ENCODE measurements at regions not wholly inside any gene's neighbourhood (a gene's known extent, or its start where the extent isn't known, plus 50 kb on each side); places are given as distances from the start of the nearest gene placed in this dataset.
"Not testable (repeated sequence)": the region's sequence is repeated elsewhere in the genome, so short reads cannot be mapped to it uniquely, and the experiment has no call there.

DNA sequence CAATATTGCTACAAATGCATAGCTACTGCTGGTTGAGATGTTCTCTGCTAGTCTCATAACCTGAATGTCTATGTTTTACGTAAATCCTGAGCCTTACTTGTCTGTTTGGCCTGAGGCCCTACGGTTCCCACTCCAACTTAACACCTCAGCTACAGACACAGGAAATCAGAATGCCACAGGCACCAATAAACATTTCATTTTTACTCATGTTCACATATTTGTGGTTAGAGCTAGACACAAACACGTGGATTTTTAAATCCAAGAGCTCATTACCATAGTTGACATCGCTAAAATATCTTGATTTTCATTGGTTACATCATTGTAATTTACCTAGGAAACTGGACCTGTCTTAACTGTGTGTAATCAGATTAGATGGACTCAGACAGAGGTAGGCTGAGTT is 263.8 kb upstream of the CDH19 start:
- DNase-seq (ENCODE audit: low read depth), result peak; percentile 13

DNA sequence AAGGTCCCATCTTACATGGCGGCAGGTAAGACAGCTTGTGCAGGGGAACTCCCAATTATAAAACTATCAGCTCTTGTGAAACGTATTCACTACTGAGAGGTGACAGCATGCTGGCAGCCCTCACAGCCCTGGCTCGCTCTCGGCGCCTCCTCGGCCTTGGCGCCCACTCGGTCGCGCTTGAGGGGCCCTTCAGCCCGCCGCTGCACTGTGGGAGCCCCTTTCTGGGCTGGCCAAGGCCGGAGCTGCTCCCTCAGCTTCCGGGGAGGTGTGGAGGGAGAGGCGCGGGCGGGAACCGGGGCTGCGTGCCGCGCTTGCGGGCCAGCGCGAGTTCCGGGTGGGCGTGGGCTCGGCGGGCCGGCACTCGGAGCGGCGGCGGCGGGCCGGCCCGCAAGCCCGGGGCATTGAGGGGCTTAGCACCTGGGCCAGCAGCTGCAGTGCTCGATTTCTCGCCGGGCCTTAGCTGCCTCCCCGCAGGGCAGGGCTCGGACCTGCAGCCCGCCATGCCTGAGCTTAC is 262.6 kb upstream of the CDH19 start:
- not testable (repeated sequence) for DNase-seq (ENCODE audit: low read depth)

DNA sequence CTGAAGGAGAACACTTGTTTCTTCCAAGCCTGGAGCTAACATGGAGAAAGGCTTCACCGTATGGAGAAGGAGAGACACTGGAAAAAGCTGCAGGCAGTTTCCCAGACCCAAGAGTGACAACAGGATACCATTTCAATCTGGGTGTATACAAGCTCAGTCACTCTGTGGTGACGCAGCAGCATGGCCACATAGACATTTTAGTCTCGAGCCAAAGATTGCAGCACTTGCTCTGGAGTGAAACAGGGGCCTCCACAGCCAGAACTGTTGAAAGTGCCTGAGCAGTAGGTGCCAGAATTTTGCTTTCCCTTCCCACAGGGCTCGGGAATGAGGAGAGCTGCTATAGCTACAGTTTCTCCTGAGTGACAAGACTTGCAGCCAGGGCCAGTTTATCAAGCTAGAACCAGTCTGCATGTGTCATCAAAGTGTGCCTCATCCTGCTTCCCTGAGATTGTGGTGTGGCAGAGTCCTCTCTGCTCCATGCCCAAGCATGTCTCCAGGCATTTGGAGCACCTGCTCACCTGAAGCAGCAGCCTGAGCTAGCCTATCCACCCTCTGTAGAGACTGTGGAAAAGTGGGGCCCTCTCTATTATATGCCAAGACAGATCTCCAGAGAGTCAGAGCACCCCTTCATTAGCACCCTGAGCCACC is 234.6 kb upstream of the CDH19 start:
- no peak for DNase-seq (ENCODE audit: low read depth)

DNA sequence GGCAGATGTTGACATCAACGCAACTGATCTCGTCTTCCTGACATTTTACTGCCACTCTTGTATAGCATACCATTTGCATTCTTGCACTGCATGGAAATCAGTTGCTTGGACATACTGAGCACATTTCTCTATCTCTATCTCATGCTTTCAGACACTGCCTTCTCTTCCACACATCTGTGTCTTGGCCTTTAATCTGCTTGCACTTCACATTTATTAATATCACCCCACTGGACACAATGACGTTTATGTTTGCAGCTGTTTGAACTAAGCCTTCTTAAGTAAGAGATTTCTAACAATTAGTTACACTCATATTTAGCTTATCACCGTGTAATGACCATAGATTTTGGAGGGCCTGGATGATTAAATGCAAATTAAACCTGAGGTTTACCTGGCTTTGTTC is 229.8 kb upstream of the CDH19 start:
- no peak for DNase-seq (ENCODE audit: low read depth)

DNA sequence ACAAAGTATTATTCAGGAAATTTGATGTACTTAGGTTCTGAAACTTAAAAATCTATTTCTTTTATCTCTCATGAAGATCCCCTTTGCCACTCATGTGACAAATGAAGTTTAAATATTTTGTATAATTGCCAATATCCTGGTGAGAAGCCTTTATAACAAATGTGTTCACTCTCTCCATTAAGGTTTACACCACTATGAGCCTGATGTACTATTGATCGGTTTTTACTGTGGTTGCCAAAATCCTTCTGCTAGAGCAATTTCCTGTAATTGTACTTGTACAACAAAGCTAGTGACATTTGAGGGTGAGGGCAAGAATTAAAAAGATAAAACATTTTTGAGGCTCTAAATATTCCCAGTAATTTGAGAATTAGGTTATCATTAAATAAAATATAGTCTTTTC is 222.3 kb upstream of the CDH19 start:
- DNase-seq (ENCODE audit: low read depth), result no peak

DNA sequence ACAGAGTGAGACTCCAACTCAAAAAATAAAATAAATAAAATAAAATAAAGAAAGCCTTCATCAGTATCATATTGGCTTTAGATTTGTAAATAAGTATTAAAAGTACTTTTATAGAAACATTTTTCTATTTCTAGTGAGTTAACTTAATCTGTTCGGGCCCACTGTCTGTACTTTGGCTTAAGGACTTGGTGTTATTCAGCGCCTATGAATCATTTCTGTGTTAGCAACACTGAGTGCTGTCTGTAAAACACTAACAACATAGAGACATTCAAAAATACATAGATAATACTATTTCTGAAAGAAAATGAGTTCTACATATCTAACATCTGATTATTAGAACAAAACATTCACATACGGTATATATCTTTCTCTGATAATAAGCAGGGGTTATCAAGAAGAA is 221.5 kb upstream of the CDH19 start:
- DNase-seq (ENCODE audit: low read depth), result no peak

DNA sequence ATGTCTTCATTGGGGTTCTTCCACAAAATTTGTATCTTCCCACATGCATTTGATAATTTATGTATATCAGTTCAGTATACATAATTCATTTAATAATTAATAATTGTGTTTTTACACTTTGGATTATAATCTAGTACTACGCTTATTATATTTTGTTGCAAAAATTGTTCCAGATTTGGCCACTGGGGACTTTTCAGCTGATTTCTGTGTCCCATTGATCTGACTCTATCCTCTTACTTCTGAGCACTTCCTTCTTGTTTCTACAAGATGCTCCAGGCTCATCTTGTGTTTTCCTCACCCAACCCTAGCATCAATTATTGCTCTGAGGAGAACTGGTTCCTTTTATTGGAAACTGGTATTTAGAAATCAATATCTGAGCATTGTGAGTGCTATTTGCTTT is 215.3 kb upstream of the CDH19 start:
- DNase-seq (ENCODE audit: low read depth), result no peak

DNA sequence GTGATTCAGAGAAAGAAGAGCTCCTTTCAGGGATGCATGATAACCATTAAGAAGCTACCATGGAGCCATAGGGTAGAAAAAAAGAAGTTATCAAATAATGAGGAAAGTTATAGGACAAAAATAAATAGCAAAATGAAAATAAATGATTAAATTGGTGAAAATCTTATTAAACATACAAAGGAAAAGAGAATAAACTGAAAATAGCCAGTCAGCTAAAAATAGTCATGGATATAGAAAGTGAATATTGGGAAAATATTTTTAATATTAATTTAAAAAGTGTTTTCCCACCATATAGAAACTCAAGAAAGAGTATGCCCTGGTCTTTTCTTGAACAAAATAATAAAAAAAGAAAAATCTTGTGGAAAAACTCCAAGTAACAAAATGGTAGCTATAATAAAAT is 209.2 kb upstream of the CDH19 start:
- DNase-seq (ENCODE audit: low read depth), result no peak

DNA sequence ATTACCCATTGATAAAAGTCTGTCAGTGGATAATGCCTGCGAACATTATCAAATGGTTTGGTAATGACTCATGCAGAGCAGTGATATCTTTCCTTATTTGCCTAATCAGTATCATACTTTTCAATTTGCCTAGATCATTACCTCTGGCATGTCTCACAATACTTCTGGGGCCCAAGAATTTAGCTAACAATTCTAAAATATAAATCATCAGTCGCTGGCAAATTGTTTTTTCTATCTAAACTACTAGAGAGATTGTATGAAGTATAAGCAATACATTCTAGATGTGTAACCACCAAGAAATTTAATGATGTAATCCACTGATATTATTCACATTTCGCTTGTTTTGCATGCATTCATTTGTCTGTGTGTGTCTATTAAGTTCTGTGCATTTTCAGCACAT is 191.2 kb upstream of the CDH19 start:
- peak; percentile 8 for DNase-seq (ENCODE audit: low read depth)

DNA sequence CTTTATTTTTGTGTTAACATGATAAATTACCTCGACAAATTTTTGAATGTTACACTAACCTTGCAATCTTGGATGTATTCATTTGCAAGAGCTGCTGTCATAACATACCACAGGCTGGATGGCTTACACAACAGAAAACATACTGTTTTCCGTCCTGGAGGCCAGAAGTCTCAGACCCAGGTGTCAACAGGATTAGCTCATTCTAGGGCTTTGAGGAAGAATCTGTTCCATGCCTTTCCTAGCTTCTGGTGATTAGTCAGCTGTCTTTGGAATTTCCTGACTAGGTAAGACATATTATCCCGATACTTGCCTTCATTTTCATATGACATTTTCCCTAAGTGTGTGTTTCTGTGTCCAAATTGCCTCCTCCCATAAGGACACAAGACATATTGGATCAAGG is 188.6 kb upstream of the CDH19 start:
- DNase-seq (ENCODE audit: low read depth), result peak; percentile 33

DNA sequence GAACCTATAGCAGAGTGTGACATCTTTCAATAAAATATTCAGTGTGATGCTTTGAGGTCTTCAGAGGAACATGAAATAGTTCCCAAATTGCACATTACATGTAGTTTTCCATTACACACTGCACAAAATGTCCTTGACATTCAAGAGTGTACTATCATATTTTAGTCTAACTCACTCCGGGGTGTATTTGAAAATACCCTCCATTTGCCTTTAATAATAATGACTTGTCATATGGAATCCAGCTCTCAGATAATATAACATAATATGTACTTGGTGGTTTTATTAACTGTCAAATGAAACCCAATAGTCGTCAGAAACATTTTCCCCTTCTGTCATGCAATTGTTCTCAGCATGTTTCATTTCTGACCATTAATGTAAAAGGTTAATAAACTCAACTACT is 176.7 kb upstream of the CDH19 start:
- no peak for DNase-seq (ENCODE audit: low read depth)

DNA sequence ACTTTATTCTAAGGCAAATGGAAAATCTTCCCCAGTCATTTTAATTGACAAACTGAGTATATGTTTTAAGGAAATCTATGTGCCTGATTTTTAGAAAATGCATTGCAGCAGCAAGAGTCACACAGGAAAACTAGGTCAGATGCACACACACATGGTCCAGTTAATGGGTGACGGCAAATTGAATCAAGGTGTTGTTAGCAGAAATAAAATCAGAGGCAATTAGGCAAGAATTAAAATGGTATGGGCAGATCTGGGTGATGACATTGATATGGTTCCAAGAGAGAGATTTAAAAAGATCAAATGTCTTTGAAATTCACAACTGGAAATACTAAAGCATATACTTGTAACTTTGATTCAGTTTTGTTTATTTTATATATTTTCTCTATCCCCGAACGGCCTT is 174.2 kb upstream of the CDH19 start:
- DNase-seq (ENCODE audit: low read depth), result no peak

DNA sequence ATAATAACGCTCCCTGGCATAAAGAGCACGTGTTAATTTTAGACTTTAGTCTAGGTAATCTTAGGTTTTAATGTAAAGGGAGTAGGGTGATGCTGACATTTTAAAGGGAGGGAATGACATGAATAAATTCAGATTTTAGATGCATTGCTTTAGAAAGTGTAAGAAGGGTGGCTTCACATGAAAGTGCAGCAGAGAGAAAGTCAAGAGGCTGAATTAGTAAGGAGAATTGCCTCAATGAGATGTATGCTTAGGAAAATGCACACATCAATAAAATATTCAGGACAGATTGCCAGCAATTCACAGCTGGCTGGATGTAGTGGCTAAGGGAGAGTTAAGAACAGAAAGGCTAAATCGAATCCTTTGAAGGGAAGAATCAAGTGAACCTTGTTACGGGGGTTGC is 165.5 kb upstream of the CDH19 start:
- no peak for DNase-seq (ENCODE audit: low read depth)

DNA sequence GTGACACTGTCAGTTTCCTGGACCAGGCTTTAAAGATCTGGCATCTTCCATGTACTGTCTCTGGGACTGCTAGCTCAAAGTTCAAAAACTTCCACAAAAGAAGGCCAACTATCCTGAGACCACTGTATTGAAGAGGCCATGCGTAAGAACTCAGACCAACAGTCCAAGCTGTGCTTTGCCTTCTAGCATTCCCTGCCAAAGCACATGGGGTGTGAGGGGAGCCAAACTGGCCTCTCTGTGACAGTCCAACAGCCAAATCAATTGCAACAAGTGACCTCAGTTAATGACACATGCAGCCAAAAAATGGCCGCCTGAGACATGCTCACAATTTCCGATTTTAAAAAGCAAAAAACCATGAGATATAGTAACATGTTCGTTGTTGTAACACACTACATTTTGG is 160.3 kb upstream of the CDH19 start:
- DNase-seq (ENCODE audit: low read depth), result no peak

DNA sequence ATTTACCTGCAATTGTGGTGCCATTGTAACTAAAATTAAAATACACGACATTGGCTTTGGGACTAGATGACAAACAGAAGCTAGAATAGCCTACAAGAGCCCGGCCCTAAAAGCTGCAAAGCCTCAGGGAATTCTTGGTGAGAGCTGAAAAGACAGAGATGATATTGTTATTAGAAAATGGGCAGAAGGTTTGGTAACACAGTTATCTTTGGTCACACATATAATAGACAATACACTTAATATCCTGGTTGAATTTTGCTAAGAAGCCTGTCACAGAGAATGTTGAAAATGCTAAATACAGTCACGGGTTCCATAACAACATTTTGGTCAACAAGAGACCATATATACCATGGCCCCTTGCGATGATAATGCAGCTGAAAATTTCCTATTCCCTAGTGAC is 157.3 kb upstream of the CDH19 start:
- no peak for DNase-seq (ENCODE audit: low read depth)

DNA sequence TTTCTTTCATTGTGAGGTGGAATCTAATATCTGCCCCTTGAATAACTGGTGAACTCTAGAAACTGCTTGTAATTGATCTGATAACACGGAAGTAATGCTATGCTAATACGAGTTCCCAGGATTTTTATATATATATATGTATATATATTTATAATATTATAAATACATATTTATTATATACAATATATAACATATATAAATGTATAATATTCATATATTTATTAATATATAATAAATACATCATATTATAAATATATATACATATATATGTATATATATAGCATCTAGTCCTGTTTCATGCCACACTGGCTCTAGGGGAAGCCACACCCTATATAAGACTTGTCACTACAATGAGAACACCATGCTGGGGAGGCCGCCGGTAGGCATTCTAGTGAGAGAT is 156.7 kb upstream of the CDH19 start:
- DNase-seq (ENCODE audit: low read depth), result no peak

DNA sequence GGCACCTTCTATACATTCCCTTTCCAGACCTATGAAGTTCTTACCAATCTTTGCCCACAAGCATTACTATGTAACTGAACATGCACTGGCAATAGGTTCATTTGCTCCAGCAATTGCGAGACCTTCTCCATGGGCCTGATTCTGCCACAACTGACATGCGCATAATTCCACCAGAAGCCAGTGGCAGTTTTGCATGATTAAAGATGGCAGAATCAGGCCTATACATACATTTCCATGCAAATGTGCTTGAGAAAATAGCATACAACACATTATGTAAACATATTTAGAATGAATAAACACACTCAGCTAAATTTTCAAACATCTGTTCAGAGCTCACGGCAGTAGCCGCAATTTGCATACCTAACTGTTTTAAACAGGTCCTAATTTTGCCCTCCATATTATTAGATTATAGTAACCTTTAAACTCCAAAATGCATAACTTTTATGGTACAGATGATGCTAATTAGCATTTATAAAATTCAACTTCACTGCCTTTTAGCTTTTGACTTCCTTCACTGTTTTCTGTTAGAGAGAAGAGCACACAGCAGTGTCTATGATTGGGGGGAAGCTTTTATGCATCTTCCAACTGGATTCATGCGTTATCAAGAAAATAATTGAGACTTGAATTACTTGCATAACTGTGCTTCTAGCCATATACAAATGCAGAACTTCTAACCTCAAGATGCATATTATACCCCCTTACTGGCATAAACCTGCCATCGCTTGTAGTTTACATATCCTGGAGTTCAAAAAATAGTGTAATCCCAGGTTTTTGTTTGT is 155.3 kb upstream of the CDH19 start:
- DNase-seq (ENCODE audit: low read depth), result no peak

DNA sequence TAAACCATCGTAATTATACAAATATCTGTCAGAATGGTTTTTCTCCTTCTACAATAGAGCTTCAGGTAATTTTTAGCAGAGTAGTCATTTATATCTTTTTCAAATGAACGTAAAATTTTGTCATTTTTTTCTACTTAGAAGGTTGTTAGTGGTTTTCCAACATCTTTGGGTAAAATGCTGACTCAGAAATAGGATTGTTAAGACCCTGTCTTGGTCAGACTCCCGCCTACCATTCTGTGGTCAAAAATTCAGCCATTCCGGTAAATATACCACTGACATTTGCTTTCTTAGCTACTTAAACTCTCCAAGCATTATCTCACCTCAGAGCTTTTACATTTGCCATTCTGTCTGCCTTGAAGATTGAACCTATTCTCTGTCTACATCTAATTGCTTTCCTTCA is 154.1 kb upstream of the CDH19 start:
- DNase-seq (ENCODE audit: low read depth), result no peak

DNA sequence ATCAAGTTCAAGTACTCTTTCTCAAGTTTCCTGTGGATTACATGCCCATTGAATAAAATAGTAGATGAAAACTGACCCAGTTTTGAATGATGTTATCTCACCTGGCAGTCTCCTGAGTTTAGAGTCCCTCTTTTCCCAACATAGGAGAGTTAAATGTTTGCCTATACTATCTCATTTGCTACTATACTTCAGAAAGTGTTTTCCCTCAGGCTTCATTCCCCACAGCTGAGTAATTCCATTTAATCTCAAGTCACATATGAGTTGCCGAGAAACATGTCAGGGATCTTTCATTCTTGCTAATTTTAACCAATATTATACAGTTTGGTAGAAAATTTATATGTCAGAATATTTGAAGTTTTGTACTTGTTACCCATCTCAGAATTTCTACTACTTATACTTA is 150.4 kb upstream of the CDH19 start:
- no peak for DNase-seq (ENCODE audit: low read depth)

DNA sequence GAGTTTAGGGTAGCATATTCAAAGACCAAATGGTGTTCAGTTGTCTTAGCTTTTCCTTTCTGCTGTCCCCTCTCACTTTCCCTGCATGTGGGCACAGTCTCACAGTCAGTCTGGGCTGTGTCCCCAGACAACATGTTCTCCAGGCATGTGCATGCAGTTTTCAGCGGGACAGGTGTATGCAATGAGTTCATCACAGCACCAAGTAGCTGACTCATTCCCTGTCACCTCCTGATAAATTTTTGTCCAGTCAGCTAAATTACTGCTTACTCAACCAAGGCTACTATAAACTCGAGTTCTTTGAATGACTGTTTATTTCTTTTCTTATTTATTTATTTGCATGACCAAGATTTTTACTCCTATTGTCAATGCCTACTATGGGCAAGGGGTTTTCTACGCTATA is 148.8 kb upstream of the CDH19 start:
- DNase-seq (ENCODE audit: low read depth), result no peak

DNA sequence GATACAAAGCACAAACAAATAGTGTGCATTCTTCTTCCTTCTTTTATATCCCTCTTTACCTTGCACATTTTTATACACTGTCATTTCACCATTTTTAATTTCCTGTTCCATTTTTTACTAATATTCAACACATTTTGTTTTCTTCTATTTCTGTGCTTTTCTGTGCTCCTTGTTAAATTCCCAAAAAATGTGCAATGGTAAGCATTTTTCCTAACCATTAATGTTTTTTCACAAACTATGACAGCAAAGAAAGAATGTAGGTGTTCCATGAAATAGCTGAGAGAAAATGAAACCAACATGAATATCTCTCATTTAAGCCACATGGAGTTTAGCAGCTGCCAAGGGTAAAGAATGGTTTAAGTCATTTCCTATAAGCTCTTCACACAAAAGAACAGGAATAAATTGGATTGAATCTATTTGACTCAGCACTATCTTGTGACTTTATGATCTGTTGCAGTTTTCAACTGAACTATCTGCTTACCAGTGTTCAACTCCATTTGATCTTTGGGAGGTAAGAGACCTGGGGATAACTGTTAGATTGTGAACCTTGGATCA is 145.7 kb upstream of the CDH19 start:
- DNase-seq (ENCODE audit: low read depth), result peak; percentile 1

DNA sequence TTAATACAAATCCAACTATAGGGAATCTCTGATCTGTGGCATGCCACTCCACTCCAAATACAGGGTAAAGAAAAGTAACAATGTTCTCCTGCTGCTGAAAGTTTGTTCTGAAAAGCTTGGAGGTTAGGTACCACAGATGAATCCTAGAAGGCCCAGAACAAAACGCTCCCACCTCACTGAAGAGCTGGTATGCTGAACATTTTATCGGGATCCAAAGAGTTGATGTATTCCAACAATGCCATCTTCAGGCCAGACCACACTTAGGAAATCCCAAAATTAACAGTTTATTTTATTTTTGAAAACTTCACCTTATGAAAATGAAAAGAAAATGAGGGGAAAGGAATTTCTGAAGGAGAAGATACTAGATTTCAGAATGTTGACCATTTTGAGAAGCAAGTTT is 145.1 kb upstream of the CDH19 start:
- DNase-seq (ENCODE audit: low read depth), result peak; percentile 2

DNA sequence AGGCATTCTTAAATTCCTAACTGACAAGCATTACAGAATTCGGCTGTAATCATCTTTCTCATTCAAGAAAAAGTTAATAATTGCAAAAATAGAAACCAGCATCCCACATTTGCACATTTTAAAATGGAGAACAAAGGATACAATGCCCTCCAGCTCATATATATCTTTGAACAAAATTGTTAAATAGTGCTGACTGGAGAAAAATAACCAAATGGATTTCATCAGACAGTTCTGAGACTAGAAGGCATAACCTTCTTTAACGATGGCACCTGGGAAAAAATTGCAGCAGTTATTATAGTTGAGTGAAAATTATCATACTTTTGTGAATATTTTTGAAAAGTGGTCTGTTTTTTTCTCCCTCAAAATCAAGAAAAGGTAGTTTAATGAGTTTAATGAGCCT is 138.9 kb upstream of the CDH19 start:
- DNase-seq (ENCODE audit: low read depth), result no peak

DNA sequence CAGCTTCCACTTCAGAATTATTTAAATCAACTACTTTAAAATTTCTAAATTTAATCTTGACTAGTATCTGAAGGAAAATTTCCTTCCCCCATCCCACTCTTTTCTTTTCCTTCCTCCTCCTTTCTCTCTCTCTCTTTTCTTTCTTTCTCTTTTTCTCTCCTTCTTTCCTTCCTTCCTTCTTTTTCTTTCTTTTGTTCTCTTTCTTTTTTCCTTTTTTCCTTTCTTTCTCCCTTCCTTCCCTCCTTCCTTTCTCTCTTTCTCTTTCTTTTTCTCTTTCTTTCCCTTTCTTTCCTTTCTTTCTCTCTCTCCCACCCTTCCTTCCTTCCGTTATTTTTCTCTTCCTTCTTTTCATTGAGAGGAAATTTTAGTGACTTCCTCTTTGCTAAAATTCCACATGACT is 132.0 kb upstream of the CDH19 start:
- no peak for DNase-seq (ENCODE audit: low read depth)
